Heart right ventricle (tissue), 16 donors: ENCODE measurements at regions not wholly inside any gene's neighbourhood (a gene's known extent, or its start where the extent isn't known, plus 50 kb on each side); places are given as distances from the start of the nearest gene placed in this dataset.
"Not testable (repeated sequence)": the region's sequence is repeated elsewhere in the genome, so short reads cannot be mapped to it uniquely, and the experiment has no call there.

ENCODE experiments used
- ATAC-seq, 8 donors: fragments of 200-7000 bp; cut with Tn5 transposase; one replicate each; pipeline ENCODE4 v1.9.1; 2020; ENCODE audit warnings: mild to moderate bottlenecking in 8 of 8, moderate library complexity in 8 of 8, moderate number of reproducible peaks in 1 of 8
- DNase-seq, 2 donors: peaks; one replicate each; pipeline ENCODE4 v3.0.0-alpha.2; 2020
- H3K27ac ChIP-seq, 10 donors: fragments of 200-600 bp; sonication (generic) in 2 of 10; one replicate each; pipeline versions ENCODE4 v1.5.0 to v1.8.0; 2020 to 2022; ENCODE audit warnings: mild to moderate bottlenecking in 3 of 10
- H3K27me3 ChIP-seq, 7 donors: fragments of 200-600 bp; one replicate each; pipeline ENCODE4 v1.8.0; 2021 to 2022; ENCODE audit warnings: mild to moderate bottlenecking in 2 of 7
- H3K36me3 ChIP-seq, 9 donors: fragments of 200-600 bp; sonication (generic) in 1 of 9; one replicate each; pipeline versions ENCODE4 v1.5.0 to v1.8.0; 2020 to 2022; ENCODE audit warnings: mild to moderate bottlenecking in 2 of 9
- H3K4me1 ChIP-seq, 9 donors: fragments of 200-600 bp; sonication (generic) in 1 of 9; one replicate each; pipeline versions ENCODE4 v1.5.0 to v1.8.0; 2020 to 2022; ENCODE audit warnings: mild to moderate bottlenecking in 4 of 9
- H3K4me3 ChIP-seq, 10 donors: fragments of 200-600 bp; sonication (generic) in 2 of 10; one replicate each; pipeline versions ENCODE4 v1.5.0 to v1.8.0; 2020 to 2022; ENCODE audit warnings: mild to moderate bottlenecking in 7 of 10, moderate library complexity in 2 of 10
- H3K9me3 ChIP-seq, 11 donors: fragments of 200-600 bp in 10 of 11; sonication (generic) in 2 of 11; one replicate each; pipeline versions ENCODE4 v1.5.0 to v1.8.0; 2013 to 2022; ENCODE audit warnings: mild to moderate bottlenecking in 2 of 11, control low read depth in 1 of 11, moderate library complexity in 1 of 11
- WGBS, 2 donors: extraction: QIAGEN DNeasy Blood & Tissue Kit; methylation state at CpG; one replicate each; pipeline ENCODE4 v1.1.7; 2013; ENCODE audit warnings: inconsistent platforms in 1 of 2; 5-methylcytosine and 5-hydroxymethylcytosine counted together
- intact Hi-C, 10 donors: fragments of 100-400 bp; cut with DNase I; formaldehyde crosslinking; loops; one replicate each; pipeline versions ENCODE4 v1.11.1 to v1.14.2; 2022
- donor health status: Arrhythmogenic right ventricular cardiomyopathy.
- donor health status: ischemic (EF 13 %, LVEDD 7.1; RV severe dilation, severe dysfunction).
- donor health status: healthy with polysubstance abuse.
- donor health status: DM: no; HTN: yes; CAD: no.
- donor health status: DM: no; HTN: no; CAD: no.
- donor health status: ischemic (EF 25% LVEDD 6.9; RV normal size, moderate dysfunction).
- donor health status: ischemic (EF 25% LVEDD 5.7; RV mildly dilated, moderate dysfunction).
- donor health status: healthy.
- donor health status: DM: yes; HTN: yes; CAD: no.
- donor health status: Ischemic cardiomyopathy.
- donor health status: ischemic (EF 35%, LVEDD 5.7; RV mildly dilated, moderate dysfunction).
- donor health status: nonischemic (EF 11% LVEDD 7.7; RV severe dilation, severe dysfunction).
- donor health status: DM: yes; HTN: yes; CAD: no.
- donor health status: PGD.
- donor health status: ischemic (EF 29% LVEDD 5.4; RV normal size, mild dysfunction).
- donor health status: nonischemic (EF 23%, LVEDD 6.1; RV moderate dilation, normal function).

- H3K9me3 ChIP-seq, H3K4me3 ChIP-seq, H3K36me3 ChIP-seq, H3K27ac ChIP-seq, DNase-seq, intact Hi-C loops, H3K27me3 ChIP-seq, H3K4me1 ChIP-seq: not testable (repeated sequence)
- peak in 2 of 8 donors; percentile 44 to 48 for ATAC-seq
- WGBS, 2 donors, result no CpG with 5 or more reads among the region's 25 CpGs
Measured at GRCh38 chr21:5697733-5698560, 4823.4 kb upstream of the TPTE start.
